ENCODE measurements at regions not wholly inside any gene's neighbourhood (a gene's known extent, or its start where the extent isn't known, plus 50 kb on each side); places are given as distances from the start of the nearest gene placed in this dataset.

DNA sequence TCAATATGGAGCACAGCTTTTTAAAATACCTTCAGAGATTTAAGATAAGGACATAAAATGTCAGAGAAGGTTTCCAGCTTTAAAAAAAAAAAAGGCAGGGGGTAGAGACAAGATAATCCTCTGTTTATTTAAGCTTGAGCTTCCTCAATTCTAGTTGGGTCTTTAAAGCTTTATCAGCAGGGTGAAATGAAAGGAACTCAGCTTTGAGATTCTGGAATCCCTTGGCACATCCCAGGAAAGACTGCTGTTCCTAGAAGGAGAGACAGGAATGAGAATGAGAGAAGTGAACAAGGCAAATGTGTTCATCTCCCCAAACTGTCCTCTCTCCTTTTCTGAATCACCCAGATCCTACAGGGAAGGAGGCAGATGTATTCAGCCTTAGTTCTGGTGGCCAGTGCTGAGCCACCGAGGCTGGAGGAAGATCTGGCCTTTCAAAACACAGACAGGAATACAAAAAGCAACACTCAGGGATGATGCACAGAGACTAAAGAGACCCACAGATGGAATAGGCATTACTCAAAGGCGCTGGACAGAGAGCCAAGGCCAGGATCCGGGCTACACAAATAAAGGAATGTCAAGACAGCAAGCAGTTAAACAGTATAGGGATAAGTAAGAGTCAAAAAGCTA, 385.8 kb upstream of the DUSP10 start:
- H3K4me1 ChIP-seq (ENCODE audit: low read length): no peaks in the 10 kb centered on the region
- no peak overlapping the region for H3K9ac ChIP-seq (ENCODE audit: low read length)
- no peaks in the 10 kb centered on the region for H3K9me3 ChIP-seq (replicated peaks; ENCODE audit: insufficient read depth, low read length)
- no peaks in the 10 kb centered on the region for H3K27me3 ChIP-seq (replicated peaks; ENCODE audit: insufficient read depth, low read length)
- H2AFZ ChIP-seq (ENCODE audit: low read length): no peak overlapping the region
- DNase-seq: no peak
- TF ChIP-seq EZH2phosphoT487 (IDR thresholded peaks at IDR 0.05; ENCODE audit: low read length) (no peak), EZH2 (optimal IDR thresholded peaks at IDR 0.05; ENCODE audit: low read depth, low read length) (no peak)
- TF ChIP-seq, protein P1, sequence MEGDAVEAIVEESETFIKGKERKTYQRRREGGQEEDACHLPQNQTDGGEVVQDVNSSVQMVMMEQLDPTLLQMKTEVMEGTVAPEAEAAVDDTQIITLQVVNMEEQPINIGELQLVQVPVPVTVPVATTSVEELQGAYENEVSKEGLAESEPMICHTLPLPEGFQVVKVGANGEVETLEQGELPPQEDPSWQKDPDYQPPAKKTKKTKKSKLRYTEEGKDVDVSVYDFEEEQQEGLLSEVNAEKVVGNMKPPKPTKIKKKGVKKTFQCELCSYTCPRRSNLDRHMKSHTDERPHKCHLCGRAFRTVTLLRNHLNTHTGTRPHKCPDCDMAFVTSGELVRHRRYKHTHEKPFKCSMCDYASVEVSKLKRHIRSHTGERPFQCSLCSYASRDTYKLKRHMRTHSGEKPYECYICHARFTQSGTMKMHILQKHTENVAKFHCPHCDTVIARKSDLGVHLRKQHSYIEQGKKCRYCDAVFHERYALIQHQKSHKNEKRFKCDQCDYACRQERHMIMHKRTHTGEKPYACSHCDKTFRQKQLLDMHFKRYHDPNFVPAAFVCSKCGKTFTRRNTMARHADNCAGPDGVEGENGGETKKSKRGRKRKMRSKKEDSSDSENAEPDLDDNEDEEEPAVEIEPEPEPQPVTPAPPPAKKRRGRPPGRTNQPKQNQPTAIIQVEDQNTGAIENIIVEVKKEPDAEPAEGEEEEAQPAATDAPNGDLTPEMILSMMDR (IDR thresholded peaks at IDR 0.05; ENCODE audit: low read length): no peak
- no peaks in the 10 kb centered on the region for H3K36me3 ChIP-seq (replicated peaks; ENCODE audit: insufficient read depth, low read length)
- no peaks in the 10 kb centered on the region for H3K9me2 ChIP-seq (replicated peaks; ENCODE audit: insufficient read depth, low read length)
- no peak overlapping the region for H3K27ac ChIP-seq (ENCODE audit: low read length)
- no peaks in the 10 kb centered on the region for H3F3A ChIP-seq (ENCODE audit: insufficient read depth, low read length)
- no peaks in the 10 kb centered on the region for H4K20me1 ChIP-seq (ENCODE audit: insufficient read depth, low read length)
- H3K4me3 ChIP-seq (ENCODE audit: low read length): no peak overlapping the region
- no peak overlapping the region for H3K4me2 ChIP-seq (ENCODE audit: low read depth, low read length)
- no peaks in the 10 kb centered on the region for H3K79me2 ChIP-seq (ENCODE audit: low read length)

DNA sequence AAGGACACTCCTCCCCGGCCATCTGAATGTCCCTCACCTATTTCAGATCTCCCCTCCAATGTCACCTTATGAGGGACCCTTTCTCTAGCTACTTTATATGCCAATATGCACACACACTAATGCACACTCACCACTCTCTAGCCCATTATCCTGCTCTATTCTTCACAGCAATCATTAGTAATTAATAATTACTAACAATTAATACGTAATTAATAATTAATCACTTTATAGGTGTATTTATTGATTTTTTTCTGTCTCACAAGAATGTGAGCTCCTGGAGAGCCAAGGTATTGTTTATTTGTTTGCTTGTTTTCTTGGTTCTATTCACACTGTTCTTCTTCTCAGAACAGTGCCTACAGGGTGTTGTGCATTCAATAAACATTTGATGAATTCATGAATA, 385.2 kb upstream of the DUSP10 start:
- TF ChIP-seq, protein P1 (IDR thresholded peaks at IDR 0.05; ENCODE audit: low read length): no peak
- TF ChIP-seq EZH2phosphoT487 (IDR thresholded peaks at IDR 0.05; ENCODE audit: low read length) (no peak), EZH2 (optimal IDR thresholded peaks at IDR 0.05; ENCODE audit: low read depth, low read length) (no peak)
- no peak overlapping the region for H2AFZ ChIP-seq (ENCODE audit: low read length)
- H3K36me3 ChIP-seq (replicated peaks; ENCODE audit: insufficient read depth, low read length): no peaks in the 10 kb centered on the region
- no peak overlapping the region for H3K4me3 ChIP-seq (ENCODE audit: low read length)
- no peaks in the 10 kb centered on the region for H3F3A ChIP-seq (ENCODE audit: insufficient read depth, low read length)
- no peaks in the 10 kb centered on the region for H3K79me2 ChIP-seq (ENCODE audit: low read length)
- H3K9ac ChIP-seq (ENCODE audit: low read length): no peak overlapping the region
- no peaks in the 10 kb centered on the region for H4K20me1 ChIP-seq (ENCODE audit: insufficient read depth, low read length)
- DNase-seq: no peak
- H3K4me1 ChIP-seq (ENCODE audit: low read length): no peaks in the 10 kb centered on the region
- no peaks in the 10 kb centered on the region for H3K9me2 ChIP-seq (replicated peaks; ENCODE audit: insufficient read depth, low read length)
- no peaks in the 10 kb centered on the region for H3K9me3 ChIP-seq (replicated peaks; ENCODE audit: insufficient read depth, low read length)
- no peaks in the 10 kb centered on the region for H3K27me3 ChIP-seq (replicated peaks; ENCODE audit: insufficient read depth, low read length)
- no peak overlapping the region for H3K27ac ChIP-seq (ENCODE audit: low read length)
- no peak overlapping the region for H3K4me2 ChIP-seq (ENCODE audit: low read depth, low read length)

DNA sequence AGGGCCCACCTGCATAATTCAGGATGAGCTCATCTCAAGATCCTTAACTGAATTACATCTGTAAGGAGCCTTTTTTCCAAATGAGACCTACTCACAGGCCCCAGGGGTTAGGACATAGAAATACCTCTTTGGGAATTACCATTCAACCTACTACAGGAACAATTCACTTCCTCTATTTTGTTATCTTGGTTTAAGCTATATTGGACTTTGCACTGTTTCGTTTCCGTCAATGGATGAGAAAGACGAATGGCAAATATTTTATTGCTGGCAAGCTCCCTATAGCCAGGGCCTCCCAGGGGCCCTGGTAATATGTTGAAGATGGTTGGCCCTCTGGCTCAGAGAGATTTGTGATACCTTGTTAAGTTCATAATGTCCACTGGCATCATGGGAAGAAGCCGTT, 384.2 kb upstream of the DUSP10 start:
- no peaks in the 10 kb centered on the region for H3F3A ChIP-seq (ENCODE audit: insufficient read depth, low read length)
- H4K20me1 ChIP-seq (ENCODE audit: insufficient read depth, low read length): no peaks in the 10 kb centered on the region
- no peak overlapping the region for H3K4me3 ChIP-seq (ENCODE audit: low read length)
- H3K9ac ChIP-seq (ENCODE audit: low read length): no peak overlapping the region
- no peak overlapping the region for H2AFZ ChIP-seq (ENCODE audit: low read length)
- H3K27ac ChIP-seq (ENCODE audit: low read length): no peak overlapping the region
- H3K4me2 ChIP-seq (ENCODE audit: low read depth, low read length): no peak overlapping the region
- H3K9me2 ChIP-seq (replicated peaks; ENCODE audit: insufficient read depth, low read length): no peaks in the 10 kb centered on the region
- no peaks in the 10 kb centered on the region for H3K4me1 ChIP-seq (ENCODE audit: low read length)
- no peaks in the 10 kb centered on the region for H3K9me3 ChIP-seq (replicated peaks; ENCODE audit: insufficient read depth, low read length)
- no peak for DNase-seq
- H3K36me3 ChIP-seq (replicated peaks; ENCODE audit: insufficient read depth, low read length): no peaks in the 10 kb centered on the region
- H3K79me2 ChIP-seq (ENCODE audit: low read length): no peaks in the 10 kb centered on the region
- H3K27me3 ChIP-seq (replicated peaks; ENCODE audit: insufficient read depth, low read length): no peaks in the 10 kb centered on the region
- TF ChIP-seq EZH2phosphoT487 (IDR thresholded peaks at IDR 0.05; ENCODE audit: low read length) (no peak), EZH2 (optimal IDR thresholded peaks at IDR 0.05; ENCODE audit: low read depth, low read length) (no peak)
- TF ChIP-seq, protein P1 (IDR thresholded peaks at IDR 0.05; ENCODE audit: low read length): no peak
